ENCODE measurements at regions not wholly inside any gene's neighbourhood (a gene's known extent, or its start where the extent isn't known, plus 50 kb on each side); places are given as distances from the start of the nearest gene placed in this dataset.

DNA sequence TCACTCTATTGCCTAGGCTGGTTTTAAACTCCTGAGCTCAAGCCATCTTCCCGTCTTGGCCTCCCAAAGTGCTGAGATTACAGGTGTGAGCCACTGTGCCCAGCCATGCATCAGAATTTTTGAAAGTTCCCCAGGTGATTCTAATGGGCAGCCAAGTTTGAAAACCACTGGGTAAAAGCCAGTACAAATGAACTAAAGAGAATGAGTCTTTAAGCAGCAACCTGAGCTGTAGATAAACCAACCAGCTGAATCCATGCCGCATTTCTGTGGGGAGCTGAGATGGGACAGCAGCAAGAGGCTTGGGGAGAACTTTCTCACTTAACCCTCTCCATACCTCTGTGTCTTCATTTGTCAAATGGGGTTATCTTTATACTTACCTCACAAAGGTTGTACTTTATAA is 67.5 kb downstream of the VEGFA start:
- in situ Hi-C loops (cut with HindIII; ENCODE audit: extremely low pct_ligation_motif_present, low pct_unique_long_range_greater_than_20kb) (no loop called here), intact Hi-C loops (cut with micrococcal nuclease; ENCODE audit: unreplicated experiment) (loop anchor here (5.0 kb wide), 1 partner anchor 115 kb away; no protein-coding TSS in a partner anchor)
- no peaks in the 10 kb centered on the region for H3K9me3 ChIP-seq (ENCODE audit: low read length)
- H3K79me2 ChIP-seq (ENCODE audit: insufficient read depth, low read length) = no peaks in the 10 kb centered on the region
- CTCF ChIA-PET (ENCODE audit: low intra/inter-chr PET ratio, low total read pairs) = interaction anchor here (0.8 to 1.6 kb wide), 4 partner anchors 62 to 114 kb away, joined by 3 to 6 read pairs (median 4); partner anchors contain the start of gene VEGFA
- TF ChIP-seq, protein P1, sequence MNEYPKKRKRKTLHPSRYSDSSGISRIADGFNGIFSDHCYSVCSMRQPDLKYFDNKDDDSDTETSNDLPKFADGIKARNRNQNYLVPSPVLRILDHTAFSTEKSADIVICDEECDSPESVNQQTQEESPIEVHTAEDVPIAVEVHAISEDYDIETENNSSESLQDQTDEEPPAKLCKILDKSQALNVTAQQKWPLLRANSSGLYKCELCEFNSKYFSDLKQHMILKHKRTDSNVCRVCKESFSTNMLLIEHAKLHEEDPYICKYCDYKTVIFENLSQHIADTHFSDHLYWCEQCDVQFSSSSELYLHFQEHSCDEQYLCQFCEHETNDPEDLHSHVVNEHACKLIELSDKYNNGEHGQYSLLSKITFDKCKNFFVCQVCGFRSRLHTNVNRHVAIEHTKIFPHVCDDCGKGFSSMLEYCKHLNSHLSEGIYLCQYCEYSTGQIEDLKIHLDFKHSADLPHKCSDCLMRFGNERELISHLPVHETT (CRISPR knock-in tag; conservative IDR thresholded peaks at IDR 0.05) = no peak
- no peak for TF ChIP-seq ZNF317 (CRISPR knock-in tag; IDR thresholded peaks at IDR 0.05)
- TF ChIP-seq ZFP36 (IDR thresholded peaks at IDR 0.05; ENCODE audit: borderline replicate concordance, low read depth, low read length, partially characterized antibody) = no peak
- TF ChIP-seq CBX5 (CRISPR knock-in tag; IDR thresholded peaks at IDR 0.05; ENCODE audit: borderline replicate concordance) = no peak
- TF ChIP-seq SCMH1 (CRISPR knock-in tag; IDR thresholded peaks at IDR 0.05; ENCODE audit: borderline replicate concordance) = no peak
- no peak for TF ChIP-seq XRCC5 (optimal IDR thresholded peaks at IDR 0.05; ENCODE audit: low read length)
- TF ChIP-seq TAF15 (IDR thresholded peaks at IDR 0.05; ENCODE audit: low read depth, low read length, poor library complexity, severe bottlenecking) = no peak
- TF ChIP-seq PCBP1 (IDR thresholded peaks at IDR 0.05; ENCODE audit: borderline replicate concordance, low read depth, low read length) = no peak
- TF ChIP-seq, protein P2, sequence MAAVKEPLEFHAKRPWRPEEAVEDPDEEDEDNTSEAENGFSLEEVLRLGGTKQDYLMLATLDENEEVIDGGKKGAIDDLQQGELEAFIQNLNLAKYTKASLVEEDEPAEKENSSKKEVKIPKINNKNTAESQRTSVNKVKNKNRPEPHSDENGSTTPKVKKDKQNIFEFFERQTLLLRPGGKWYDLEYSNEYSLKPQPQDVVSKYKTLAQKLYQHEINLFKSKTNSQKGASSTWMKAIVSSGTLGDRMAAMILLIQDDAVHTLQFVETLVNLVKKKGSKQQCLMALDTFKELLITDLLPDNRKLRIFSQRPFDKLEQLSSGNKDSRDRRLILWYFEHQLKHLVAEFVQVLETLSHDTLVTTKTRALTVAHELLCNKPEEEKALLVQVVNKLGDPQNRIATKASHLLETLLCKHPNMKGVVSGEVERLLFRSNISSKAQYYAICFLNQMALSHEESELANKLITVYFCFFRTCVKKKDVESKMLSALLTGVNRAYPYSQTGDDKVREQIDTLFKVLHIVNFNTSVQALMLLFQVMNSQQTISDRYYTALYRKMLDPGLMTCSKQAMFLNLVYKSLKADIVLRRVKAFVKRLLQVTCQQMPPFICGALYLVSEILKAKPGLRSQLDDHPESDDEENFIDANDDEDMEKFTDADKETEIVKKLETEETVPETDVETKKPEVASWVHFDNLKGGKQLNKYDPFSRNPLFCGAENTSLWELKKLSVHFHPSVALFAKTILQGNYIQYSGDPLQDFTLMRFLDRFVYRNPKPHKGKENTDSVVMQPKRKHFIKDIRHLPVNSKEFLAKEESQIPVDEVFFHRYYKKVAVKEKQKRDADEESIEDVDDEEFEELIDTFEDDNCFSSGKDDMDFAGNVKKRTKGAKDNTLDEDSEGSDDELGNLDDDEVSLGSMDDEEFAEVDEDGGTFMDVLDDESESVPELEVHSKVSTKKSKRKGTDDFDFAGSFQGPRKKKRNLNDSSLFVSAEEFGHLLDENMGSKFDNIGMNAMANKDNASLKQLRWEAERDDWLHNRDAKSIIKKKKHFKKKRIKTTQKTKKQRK (IDR thresholded peaks at IDR 0.05; ENCODE audit: low read length) = no peak
- no peak for TF ChIP-seq NPAS2 (CRISPR knock-in tag; IDR thresholded peaks at IDR 0.05; ENCODE audit: borderline replicate concordance)
- TF ChIP-seq MAF1 (CRISPR knock-in tag; IDR thresholded peaks at IDR 0.05; ENCODE audit: borderline replicate concordance) = no peak
- TF ChIP-seq, protein P3, sequence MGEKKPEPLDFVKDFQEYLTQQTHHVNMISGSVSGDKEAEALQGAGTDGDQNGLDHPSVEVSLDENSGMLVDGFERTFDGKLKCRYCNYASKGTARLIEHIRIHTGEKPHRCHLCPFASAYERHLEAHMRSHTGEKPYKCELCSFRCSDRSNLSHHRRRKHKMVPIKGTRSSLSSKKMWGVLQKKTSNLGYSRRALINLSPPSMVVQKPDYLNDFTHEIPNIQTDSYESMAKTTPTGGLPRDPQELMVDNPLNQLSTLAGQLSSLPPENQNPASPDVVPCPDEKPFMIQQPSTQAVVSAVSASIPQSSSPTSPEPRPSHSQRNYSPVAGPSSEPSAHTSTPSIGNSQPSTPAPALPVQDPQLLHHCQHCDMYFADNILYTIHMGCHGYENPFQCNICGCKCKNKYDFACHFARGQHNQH (CRISPR knock-in tag; IDR thresholded peaks at IDR 0.05) = no peak
- no peak for TF ChIP-seq ARHGAP35 (CRISPR knock-in tag; IDR thresholded peaks at IDR 0.05; ENCODE audit: borderline replicate concordance)
- TF ChIP-seq, protein P4, sequence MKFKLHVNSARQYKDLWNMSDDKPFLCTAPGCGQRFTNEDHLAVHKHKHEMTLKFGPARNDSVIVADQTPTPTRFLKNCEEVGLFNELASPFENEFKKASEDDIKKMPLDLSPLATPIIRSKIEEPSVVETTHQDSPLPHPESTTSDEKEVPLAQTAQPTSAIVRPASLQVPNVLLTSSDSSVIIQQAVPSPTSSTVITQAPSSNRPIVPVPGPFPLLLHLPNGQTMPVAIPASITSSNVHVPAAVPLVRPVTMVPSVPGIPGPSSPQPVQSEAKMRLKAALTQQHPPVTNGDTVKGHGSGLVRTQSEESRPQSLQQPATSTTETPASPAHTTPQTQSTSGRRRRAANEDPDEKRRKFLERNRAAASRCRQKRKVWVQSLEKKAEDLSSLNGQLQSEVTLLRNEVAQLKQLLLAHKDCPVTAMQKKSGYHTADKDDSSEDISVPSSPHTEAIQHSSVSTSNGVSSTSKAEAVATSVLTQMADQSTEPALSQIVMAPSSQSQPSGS (CRISPR knock-in tag; IDR thresholded peaks at IDR 0.05) = no peak
- H3K4me2 ChIP-seq (ENCODE audit: low read depth, low read length) = no peak overlapping the region
- WGBS (ENCODE audit: low lambda C conversion rate) = 0% methylated on average over 2 of the region's 2 CpGs
- H2AFZ ChIP-seq (ENCODE audit: low read length) = no peak overlapping the region
- POLR2A ChIA-PET = no interaction called here
- no peak for DNase-seq (ENCODE audit: low spot score)
- BruUV-seq (replicated peaks) = no TSS peak
- no peak overlapping the region for H3K27ac ChIP-seq (ENCODE audit: extremely low read length, insufficient read depth, low read length)
- no peak overlapping the region for H3K4me3 ChIP-seq (replicated peaks in 1 of 3; ENCODE audit: insufficient read depth in 1 of 3, low read depth in 2 of 3, low read length in 3 of 3)
- no peak for ATAC-seq
- FAIRE-seq = no peak
- no peak overlapping the region for H3K9ac ChIP-seq (ENCODE audit: insufficient read depth, low read depth, low read length)
- no peaks in the 10 kb centered on the region for H4K20me1 ChIP-seq (ENCODE audit: insufficient read depth, low read length)
- peaks cover 9 to 53% of the 10 kb centered on the region in 2 experiments for H3K27me3 ChIP-seq (ENCODE audit: control insufficient read depth in 1 of 2, insufficient read depth in 2 of 2, low read length in 2 of 2)
- H3K36me3 ChIP-seq (replicated peaks in 1 of 2; ENCODE audit: control insufficient read depth in 1 of 2, insufficient read depth in 2 of 2, low read length in 2 of 2) = no peaks in the 10 kb centered on the region
- H3K4me1 ChIP-seq (ENCODE audit: insufficient read depth, low read length) = peaks cover 69% of the 10 kb centered on the region
